Neural progenitor cell (in vitro differentiated cells): ENCODE measurements at regions not wholly inside any gene's neighbourhood (a gene's known extent, or its start where the extent isn't known, plus 50 kb on each side); places are given as distances from the start of the nearest gene placed in this dataset.

ENCODE experiments used
- DNase-seq: peaks from one replicate; pipeline ENCODE4 v3.0.0-alpha.2; 2016; ENCODE audit warnings: low spot score
- H2AFZ ChIP-seq: fragments of 200-600 bp; sonication (generic); replicated peaks from 2 replicates; pipeline ENCODE4 v1.6.1; 2016; ENCODE audit warnings: antibody characterized with exemption
- H3F3A ChIP-seq: fragments of 200-600 bp; sonication (generic); 2 replicates; pipeline ENCODE4 v1.6.1; 2016; ENCODE audit warnings: antibody characterized with exemption, low read depth
- H3K27ac ChIP-seq: fragments of 200-600 bp; sonication (generic); 2 replicates; pipeline ENCODE4 v1.5.1; 2016; ENCODE audit warnings: mild to moderate bottlenecking
- H3K27me3 ChIP-seq: fragments of 200-600 bp; sonication (generic); 2 replicates; pipeline ENCODE4 v1.6.1; 2016; ENCODE audit warnings: mild to moderate bottlenecking, moderate library complexity
- H3K36me3 ChIP-seq: fragments of 200-600 bp; sonication (generic); 2 replicates; pipeline ENCODE4 v1.5.1; 2016
- H3K4me1 ChIP-seq: fragments of 200-600 bp; sonication (generic); 2 replicates; pipeline ENCODE4 v1.6.1; 2016; ENCODE audit warnings: mixed run types
- H3K4me2 ChIP-seq: fragments of 200-600 bp; sonication (generic); 2 replicates; pipeline ENCODE4 v1.6.1; 2016
- H3K4me3 ChIP-seq: fragments of 200-600 bp; sonication (generic); 2 replicates; pipeline ENCODE4 v1.5.1; 2016
- H3K79me2 ChIP-seq: fragments of 200-600 bp; sonication (generic); 2 replicates; pipeline ENCODE4 v1.6.1; 2016; ENCODE audit warnings: low read depth
- H3K9ac ChIP-seq: fragments of 200-600 bp; sonication (generic); 2 replicates; pipeline ENCODE4 v1.6.1; 2016
- H3K9me3 ChIP-seq: fragments of 200-600 bp; sonication (generic); 2 replicates; pipeline ENCODE4 v1.5.1; 2016; ENCODE audit warnings: low read depth
- H4K20me1 ChIP-seq: fragments of 200-600 bp; sonication (generic); 2 replicates; pipeline ENCODE4 v1.6.1; 2016; ENCODE audit warnings: low read depth
- H3K27ac Mint-ChIP-seq: 3 replicates; pipeline ENCODE4 v1.8.0; 2021; ENCODE audit warnings: mixed read lengths
- H3K27me3 Mint-ChIP-seq: 2 replicates; pipeline ENCODE4 v1.8.0; 2022; ENCODE audit warnings: low read depth, mild to moderate bottlenecking, inconsistent platforms, moderate library complexity, mixed read lengths; ENCODE audit not compliant: insufficient read depth
- H3K36me3 Mint-ChIP-seq: 3 replicates; pipeline ENCODE4 v1.8.0; 2021; ENCODE audit warnings: mixed read lengths
- H3K4me1 Mint-ChIP-seq: 3 replicates; pipeline ENCODE4 v1.8.0; 2021; ENCODE audit warnings: mixed read lengths
- H3K4me3 Mint-ChIP-seq: 3 replicates; pipeline ENCODE4 v1.8.0; 2021; ENCODE audit warnings: mild to moderate bottlenecking, moderate library complexity, mixed read lengths
- H3K9me3 Mint-ChIP-seq: 3 replicates; pipeline ENCODE4 v1.8.0; 2020; ENCODE audit warnings: mixed read lengths
- CTCF ChIP-seq: fragments of 200-600 bp; sonication (generic); IDR thresholded peaks from 2 replicates; pipeline ENCODE4 v1.5.1; 2017; ENCODE audit warnings: antibody characterized with exemption, mild to moderate bottlenecking
- EZH2 ChIP-seq: fragments of 200-600 bp; sonication (generic); IDR thresholded peaks from 2 replicates; pipeline ENCODE4 v1.6.1; 2017; ENCODE audit warnings: antibody characterized with exemption, mild to moderate bottlenecking, moderate library complexity
- EZH2phosphoT487 ChIP-seq: fragments of 200-600 bp; sonication (generic); IDR thresholded peaks from 2 replicates; pipeline ENCODE4 v1.6.1; 2017; ENCODE audit warnings: antibody characterized with exemption

GRCh38 chr6:138031417-138031816 is 75.8 kb downstream of the PERP start:
- Histone ChIP-seq H4K20me1 (no peaks in the 10 kb centered on the region), H3K4me3 (no peak overlapping the region), H3K4me2 (no peak overlapping the region), H3K9me3 (no peaks in the 10 kb centered on the region), H3K27ac (no peak overlapping the region), H3K9ac (no peak overlapping the region), H2AFZ (no peak overlapping the region), H3K36me3 (no peaks in the 10 kb centered on the region), H3K79me2 (no peaks in the 10 kb centered on the region), H3K4me1 (no peaks in the 10 kb centered on the region), H3F3A (no peaks in the 10 kb centered on the region), H3K27me3 (no peaks in the 10 kb centered on the region)
- Mint-ChIP-seq H3K27ac (no peak overlapping the region), H3K27me3 (peaks cover 2% of the 10 kb centered on the region), H3K36me3 (no peaks in the 10 kb centered on the region), H3K4me3 (no peak overlapping the region), H3K9me3 (no peaks in the 10 kb centered on the region), H3K4me1 (peaks cover 2% of the 10 kb centered on the region)
- TF ChIP-seq EZH2phosphoT487 (no peak), CTCF (no peak), EZH2 (no peak)
- no peak for DNase-seq

- Histone ChIP-seq H3K4me1 (no peaks in the 10 kb centered on the region), H3K9ac (no peak overlapping the region), H3K79me2 (no peaks in the 10 kb centered on the region), H3F3A (no peaks in the 10 kb centered on the region), H2AFZ (no peak overlapping the region), H3K4me3 (no peak overlapping the region), H3K4me2 (no peak overlapping the region), H3K27me3 (no peaks in the 10 kb centered on the region), H3K27ac (no peak overlapping the region), H4K20me1 (no peaks in the 10 kb centered on the region), H3K9me3 (no peaks in the 10 kb centered on the region), H3K36me3 (no peaks in the 10 kb centered on the region)
- H3K4me3 Mint-ChIP-seq, result no peak overlapping the region
- no peak overlapping the region for H3K27ac Mint-ChIP-seq
- H3K27me3 Mint-ChIP-seq, result peaks cover 2% of the 10 kb centered on the region
- no peak for TF ChIP-seq CTCF
- TF ChIP-seq EZH2phosphoT487, result no peak
- no peak for TF ChIP-seq EZH2
- no peaks in the 10 kb centered on the region for H3K9me3 Mint-ChIP-seq
- no peak for DNase-seq
- peaks cover 2% of the 10 kb centered on the region for H3K4me1 Mint-ChIP-seq
- H3K36me3 Mint-ChIP-seq, result no peaks in the 10 kb centered on the region
Observed at GRCh38 chr6:138031850-138032249, 75.4 kb downstream of the PERP start.

GRCh38 chr6:138032571-138032970 is 74.6 kb downstream of the PERP start:
- Mint-ChIP-seq H3K27me3 (peaks cover 2% of the 10 kb centered on the region), H3K4me3 (no peak overlapping the region), H3K27ac (no peak overlapping the region), H3K4me1 (peaks cover 2% of the 10 kb centered on the region), H3K36me3 (no peaks in the 10 kb centered on the region), H3K9me3 (no peaks in the 10 kb centered on the region)
- no peak overlapping the region for H3K4me3 ChIP-seq
- no peak overlapping the region for H3K9ac ChIP-seq
- no peaks in the 10 kb centered on the region for H3K36me3 ChIP-seq
- DNase-seq, result no peak
- H3K27me3 ChIP-seq, result no peaks in the 10 kb centered on the region
- no peak overlapping the region for H3K27ac ChIP-seq
- TF ChIP-seq EZH2phosphoT487, result no peak
- no peak for TF ChIP-seq CTCF
- TF ChIP-seq EZH2, result no peak
- H3K4me1 ChIP-seq, result no peaks in the 10 kb centered on the region
- no peaks in the 10 kb centered on the region for H3K79me2 ChIP-seq
- no peak overlapping the region for H2AFZ ChIP-seq
- no peak overlapping the region for H3K4me2 ChIP-seq
- no peaks in the 10 kb centered on the region for H3K9me3 ChIP-seq
- no peaks in the 10 kb centered on the region for H3F3A ChIP-seq
- no peaks in the 10 kb centered on the region for H4K20me1 ChIP-seq

GRCh38 chr6:138034229-138034628 is 73.0 kb downstream of the PERP start:
- Histone ChIP-seq H3K9me3 (no peaks in the 10 kb centered on the region), H3K79me2 (no peaks in the 10 kb centered on the region), H2AFZ (no peak overlapping the region), H3K36me3 (no peaks in the 10 kb centered on the region), H3K27ac (no peak overlapping the region), H3K4me3 (no peak overlapping the region), H3K4me2 (no peak overlapping the region), H3K9ac (no peak overlapping the region), H4K20me1 (no peaks in the 10 kb centered on the region), H3K27me3 (no peaks in the 10 kb centered on the region), H3F3A (no peaks in the 10 kb centered on the region), H3K4me1 (no peaks in the 10 kb centered on the region)
- Mint-ChIP-seq H3K4me3 (no peak overlapping the region), H3K9me3 (no peaks in the 10 kb centered on the region), H3K4me1 (peaks cover 5% of the 10 kb centered on the region), H3K27ac (no peak overlapping the region), H3K27me3 (peaks cover 2% of the 10 kb centered on the region), H3K36me3 (no peaks in the 10 kb centered on the region)
- DNase-seq, result no peak
- no peak for TF ChIP-seq CTCF
- no peak for TF ChIP-seq EZH2phosphoT487
- no peak for TF ChIP-seq EZH2
